GM18507 (cell line): ENCODE measurements at regions not wholly inside any gene's neighbourhood (a gene's known extent, or its start where the extent isn't known, plus 50 kb on each side); places are given as distances from the start of the nearest gene placed in this dataset.

ENCODE experiments used
- DNase-seq: peaks from one replicate; pipeline ENCODE4 v3.0.0; 2011; ENCODE audit warnings: low read depth; ENCODE audit not compliant: insufficient read length; ENCODE audit errors: extremely low spot score
- FAIRE-seq: peaks from 2 replicates; lab custom pipeline; 2011; peaks lifted over from hg19 to GRCh38; lab: Jason Lieb, UNC

GRCh38 chr9:88724331-88724730, 189.4 kb downstream of the NXNL2 start:
- DNase-seq (no peak), FAIRE-seq (no peak)

- FAIRE-seq (no peak), DNase-seq (no peak)
These were observed 190.5 kb downstream of the NXNL2 start for GRCh38 chr9:88725300-88726019.

GRCh38 chr9:88726803-88727202, 191.8 kb downstream of the NXNL2 start:
- DNase-seq (no peak), FAIRE-seq (no peak)

- FAIRE-seq (no peak), DNase-seq (no peak)
These were observed 195.8 kb downstream of the NXNL2 start for GRCh38 chr9:88730780-88731179.

- DNase-seq = no peak
- FAIRE-seq = no peak
These were observed 197.2 kb downstream of the NXNL2 start for GRCh38 chr9:88732128-88732527.

- no peak for FAIRE-seq
- no peak for DNase-seq
These were observed 198.9 kb downstream of the NXNL2 start for GRCh38 chr9:88733651-88734421.

- DNase-seq (no peak), FAIRE-seq (no peak)
These were observed 199.5 kb downstream of the NXNL2 start for GRCh38 chr9:88734527-88734926.

- DNase-seq (no peak), FAIRE-seq (no peak)
These were observed 201.2 kb downstream of the NXNL2 start for GRCh38 chr9:88736136-88736637.

GRCh38 chr9:88737031-88737430, 202.1 kb downstream of the NXNL2 start:
- FAIRE-seq (no peak), DNase-seq (no peak)

GRCh38 chr9:88737876-88738275, 202.9 kb downstream of the NXNL2 start:
- DNase-seq (no peak), FAIRE-seq (no peak)

- FAIRE-seq = no peak
These were observed 203.7 kb downstream of the NXNL2 start for GRCh38 chr9:88738709-88739108.

GRCh38 chr9:88739373-88739772, 204.4 kb downstream of the NXNL2 start:
- no peak for DNase-seq
- FAIRE-seq = no peak

More at GRCh38 chr9:88738709-88739108, 203.7 kb downstream of the NXNL2 start:
- DNase-seq = no peak

GRCh38 chr9:88740844-88741243, 205.9 kb downstream of the NXNL2 start:
- DNase-seq (no peak), FAIRE-seq (no peak)

- FAIRE-seq = no peak
- DNase-seq = no peak
These were observed 206.4 kb downstream of the NXNL2 start for GRCh38 chr9:88741335-88741734.

GRCh38 chr9:88742483-88742882, 207.5 kb downstream of the NXNL2 start:
- no peak for FAIRE-seq
- no peak for DNase-seq

- no peak for DNase-seq
- no peak for FAIRE-seq
These were observed 207.9 kb downstream of the NXNL2 start for GRCh38 chr9:88742905-88743304.

GRCh38 chr9:88745276-88746001, 210.5 kb downstream of the NXNL2 start:
- DNase-seq (no peak), FAIRE-seq (no peak)

- DNase-seq (no peak), FAIRE-seq (no peak)
These were observed 211.2 kb downstream of the NXNL2 start for GRCh38 chr9:88746029-88746742.

- FAIRE-seq (no peak), DNase-seq (no peak)
These were observed 211.9 kb downstream of the NXNL2 start for GRCh38 chr9:88746743-88747398.
